H7 (cell line): ENCODE measurements at regions not wholly inside any gene's neighbourhood (a gene's known extent, or its start where the extent isn't known, plus 50 kb on each side); places are given as distances from the start of the nearest gene placed in this dataset.

Experiments used
- DNase-seq: peaks from one replicate; pipeline ENCODE4 v3.0.0; 2012
- H3K27me3 ChIP-seq: 2 replicates; pipeline ENCODE4 v1.6.0; 2011; ENCODE audit warnings: mild to moderate bottlenecking, low read length; ENCODE audit not compliant: control insufficient read depth, insufficient read depth
- H3K36me3 ChIP-seq: replicated peaks from 2 replicates; pipeline ENCODE4 v1.5.1; 2011; ENCODE audit warnings: low read length; ENCODE audit not compliant: control insufficient read depth, insufficient read depth
- H3K4me3 ChIP-seq: 2 replicates; pipeline ENCODE4 v1.5.1; 2011; ENCODE audit warnings: low read depth, mild to moderate bottlenecking, control low read depth, low read length, moderate library complexity; ENCODE audit not compliant: insufficient read depth

- DNase-seq = no peak
- Histone ChIP-seq H3K27me3 (no peaks in the 10 kb centered on the region), H3K36me3 (no peaks in the 10 kb centered on the region), H3K4me3 (no peak overlapping the region)
Observed at GRCh38 chr6:98783578-98783977, 50.8 kb upstream of the POU3F2 start.
